ENCODE measurements at regions not wholly inside any gene's neighbourhood (a gene's known extent, or its start where the extent isn't known, plus 50 kb on each side); places are given as distances from the start of the nearest gene placed in this dataset.

GRCh38 chr2:81078631-81079030, 774.1 kb upstream of the LRRTM1 start:
- H3K27ac ChIP-seq (ENCODE audit: low read depth, low read length), result peak overlapping the region; percentile 37; the same call in 1 of the 2 replicates
- 71% methylated on average over 2 of the region's 2 CpGs for WGBS
- peaks cover 43% of the 10 kb centered on the region for H3K4me1 ChIP-seq (ENCODE audit: insufficient read depth, low read length)
- no peak overlapping the region for H3K9ac ChIP-seq (ENCODE audit: low read depth, low read length)
- no peaks in the 10 kb centered on the region for H3K27me3 ChIP-seq (ENCODE audit: insufficient read depth, low read length)
- H3K4me3 ChIP-seq (ENCODE audit: low read length), result no peak overlapping the region
- H3K36me3 ChIP-seq (ENCODE audit: insufficient read depth, low read length), result no peaks in the 10 kb centered on the region
- no peaks in the 10 kb centered on the region for H3K9me3 ChIP-seq (ENCODE audit: insufficient read depth, low read depth, low read length)

GRCh38 chr2:81078102-81078501, 773.5 kb upstream of the LRRTM1 start:
- H3K36me3 ChIP-seq (ENCODE audit: insufficient read depth, low read length), result no peaks in the 10 kb centered on the region
- peaks cover 43% of the 10 kb centered on the region for H3K4me1 ChIP-seq (ENCODE audit: insufficient read depth, low read length)
- no peaks in the 10 kb centered on the region for H3K27me3 ChIP-seq (ENCODE audit: insufficient read depth, low read length)
- H3K4me3 ChIP-seq (ENCODE audit: low read length), result no peak overlapping the region
- 85% methylated on average over 3 of the region's 4 CpGs for WGBS
- no peaks in the 10 kb centered on the region for H3K9me3 ChIP-seq (ENCODE audit: insufficient read depth, low read depth, low read length)
- H3K9ac ChIP-seq (ENCODE audit: low read depth, low read length), result peak overlapping the region; percentile 21; the same call in 1 of the 2 replicates
- H3K27ac ChIP-seq (ENCODE audit: low read depth, low read length), result peak overlapping the region; percentile 37

- peak overlapping the region; percentile 21; the same call in 1 of the 2 replicates for H3K9ac ChIP-seq (ENCODE audit: low read depth, low read length)
- peak overlapping the region; percentile 21 for H3K4me3 ChIP-seq (ENCODE audit: low read length)
- H3K9me3 ChIP-seq (ENCODE audit: insufficient read depth, low read depth, low read length), result no peaks in the 10 kb centered on the region
- H3K27ac ChIP-seq (ENCODE audit: low read depth, low read length), result peak overlapping the region; percentile 37
- H3K36me3 ChIP-seq (ENCODE audit: insufficient read depth, low read length), result no peaks in the 10 kb centered on the region
- no peaks in the 10 kb centered on the region for H3K27me3 ChIP-seq (ENCODE audit: insufficient read depth, low read length)
- 55% methylated on average over 5 of the region's 5 CpGs for WGBS
- H3K4me1 ChIP-seq (ENCODE audit: insufficient read depth, low read length), result peaks cover 43% of the 10 kb centered on the region
Observed at GRCh38 chr2:81077396-81077795, 772.8 kb upstream of the LRRTM1 start.

- H3K27me3 ChIP-seq (ENCODE audit: insufficient read depth, low read length), result no peaks in the 10 kb centered on the region
- H3K4me1 ChIP-seq (ENCODE audit: insufficient read depth, low read length), result peaks cover 37% of the 10 kb centered on the region
- H3K4me3 ChIP-seq (ENCODE audit: low read length), result no peak overlapping the region
- no peaks in the 10 kb centered on the region for H3K9me3 ChIP-seq (ENCODE audit: insufficient read depth, low read depth, low read length)
- WGBS, result no CpG with 5 or more reads among the region's 1 CpG
- no peak overlapping the region for H3K27ac ChIP-seq (ENCODE audit: low read depth, low read length)
- no peaks in the 10 kb centered on the region for H3K36me3 ChIP-seq (ENCODE audit: insufficient read depth, low read length)
- H3K9ac ChIP-seq (ENCODE audit: low read depth, low read length), result no peak overlapping the region
Observed at GRCh38 chr2:81073412-81073811, 768.9 kb upstream of the LRRTM1 start.

GRCh38 chr2:81068144-81068543, 763.6 kb upstream of the LRRTM1 start:
- Histone ChIP-seq H3K36me3 (ENCODE audit: insufficient read depth, low read length) (no peaks in the 10 kb centered on the region), H3K4me1 (ENCODE audit: insufficient read depth, low read length) (peaks cover 8% of the 10 kb centered on the region; the same call in 1 of the 2 replicates), H3K9me3 (ENCODE audit: insufficient read depth, low read depth, low read length) (no peaks in the 10 kb centered on the region)

GRCh38 chr2:81061016-81061415, 756.5 kb upstream of the LRRTM1 start:
- Histone ChIP-seq H3K4me1 (ENCODE audit: insufficient read depth, low read length) (peaks cover 8% of the 10 kb centered on the region; the same call in 1 of the 2 replicates), H3K27ac (ENCODE audit: low read depth, low read length) (no peak overlapping the region), H3K36me3 (ENCODE audit: insufficient read depth, low read length) (no peaks in the 10 kb centered on the region), H3K27me3 (ENCODE audit: insufficient read depth, low read length) (no peaks in the 10 kb centered on the region), H3K4me3 (ENCODE audit: low read length) (no peak overlapping the region), H3K9me3 (ENCODE audit: insufficient read depth, low read depth, low read length) (no peaks in the 10 kb centered on the region), H3K9ac (ENCODE audit: low read depth, low read length) (no peak overlapping the region)
- 82% methylated on average over 2 of the region's 2 CpGs for WGBS

More at GRCh38 chr2:81068144-81068543, 763.6 kb upstream of the LRRTM1 start:
- Histone ChIP-seq H3K27ac (ENCODE audit: low read depth, low read length) (no peak overlapping the region), H3K27me3 (ENCODE audit: insufficient read depth, low read length) (no peaks in the 10 kb centered on the region), H3K9ac (ENCODE audit: low read depth, low read length) (no peak overlapping the region), H3K4me3 (ENCODE audit: low read length) (no peak overlapping the region)
- WGBS, result 94% methylated on average over 1 of the region's 1 CpG

- H3K27ac ChIP-seq (ENCODE audit: low read depth, low read length), result peak overlapping the region; percentile 28
- no peak overlapping the region for H3K9ac ChIP-seq (ENCODE audit: low read depth, low read length)
- no peaks in the 10 kb centered on the region for H3K36me3 ChIP-seq (ENCODE audit: insufficient read depth, low read length)
- 75% methylated on average over 3 of the region's 4 CpGs for WGBS
- no peaks in the 10 kb centered on the region for H3K27me3 ChIP-seq (ENCODE audit: insufficient read depth, low read length)
- H3K9me3 ChIP-seq (ENCODE audit: insufficient read depth, low read depth, low read length), result no peaks in the 10 kb centered on the region
- peaks cover 36% of the 10 kb centered on the region for H3K4me1 ChIP-seq (ENCODE audit: insufficient read depth, low read length)
- H3K4me3 ChIP-seq (ENCODE audit: low read length), result no peak overlapping the region
Observed at GRCh38 chr2:81050580-81051095, 746.1 kb upstream of the LRRTM1 start.

- Histone ChIP-seq H3K36me3 (ENCODE audit: insufficient read depth, low read length) (no peaks in the 10 kb centered on the region), H3K27ac (ENCODE audit: low read depth, low read length) (no peak overlapping the region), H3K9me3 (ENCODE audit: insufficient read depth, low read depth, low read length) (no peaks in the 10 kb centered on the region), H3K4me3 (ENCODE audit: low read length) (no peak overlapping the region), H3K4me1 (ENCODE audit: insufficient read depth, low read length) (0 out of 2 replicates have a peak, but pooled peaks cover 9% of the 10 kb centered on the region), H3K27me3 (ENCODE audit: insufficient read depth, low read length) (no peaks in the 10 kb centered on the region), H3K9ac (ENCODE audit: low read depth, low read length) (no peak overlapping the region)
- WGBS, result 54% methylated on average over 1 of the region's 1 CpG
Observed at GRCh38 chr2:81043681-81044080, 739.1 kb upstream of the LRRTM1 start.

GRCh38 chr2:81007104-81007503, 702.6 kb upstream of the LRRTM1 start:
- H3K9ac ChIP-seq (ENCODE audit: low read depth, low read length), result no peak overlapping the region
- H3K36me3 ChIP-seq (ENCODE audit: insufficient read depth, low read length), result no peaks in the 10 kb centered on the region
- 83% methylated on average over 1 of the region's 2 CpGs for WGBS
- no peaks in the 10 kb centered on the region for H3K27me3 ChIP-seq (ENCODE audit: insufficient read depth, low read length)
- H3K4me3 ChIP-seq (ENCODE audit: low read length), result no peak overlapping the region
- H3K4me1 ChIP-seq (ENCODE audit: insufficient read depth, low read length), result no peaks in the 10 kb centered on the region
- no peak overlapping the region for H3K27ac ChIP-seq (ENCODE audit: low read depth, low read length)
- peaks cover 8% of the 10 kb centered on the region; the same call in 1 of the 2 replicates for H3K9me3 ChIP-seq (ENCODE audit: insufficient read depth, low read depth, low read length)

GRCh38 chr2:81002906-81003305, 698.4 kb upstream of the LRRTM1 start:
- WGBS, result 95% methylated on average over 2 of the region's 2 CpGs
- H3K9me3 ChIP-seq (ENCODE audit: insufficient read depth, low read depth, low read length), result peaks cover 8% of the 10 kb centered on the region; the same call in 1 of the 2 replicates
- H3K27ac ChIP-seq (ENCODE audit: low read depth, low read length), result no peak overlapping the region
- H3K9ac ChIP-seq (ENCODE audit: low read depth, low read length), result no peak overlapping the region
- no peaks in the 10 kb centered on the region for H3K36me3 ChIP-seq (ENCODE audit: insufficient read depth, low read length)
- no peak overlapping the region for H3K4me3 ChIP-seq (ENCODE audit: low read length)
- H3K27me3 ChIP-seq (ENCODE audit: insufficient read depth, low read length), result no peaks in the 10 kb centered on the region
- no peaks in the 10 kb centered on the region for H3K4me1 ChIP-seq (ENCODE audit: insufficient read depth, low read length)

GRCh38 chr2:80987466-80987865, 682.9 kb upstream of the LRRTM1 start:
- WGBS, result 94% methylated on average over 2 of the region's 2 CpGs
- Histone ChIP-seq H3K4me3 (ENCODE audit: low read length) (no peak overlapping the region), H3K36me3 (ENCODE audit: insufficient read depth, low read length) (no peaks in the 10 kb centered on the region), H3K27me3 (ENCODE audit: insufficient read depth, low read length) (no peaks in the 10 kb centered on the region), H3K9ac (ENCODE audit: low read depth, low read length) (no peak overlapping the region), H3K27ac (ENCODE audit: low read depth, low read length) (no peak overlapping the region), H3K9me3 (ENCODE audit: insufficient read depth, low read depth, low read length) (peaks cover 9% of the 10 kb centered on the region), H3K4me1 (ENCODE audit: insufficient read depth, low read length) (no peaks in the 10 kb centered on the region)

GRCh38 chr2:80969900-80970299, 665.3 kb upstream of the LRRTM1 start:
- no peak overlapping the region for H3K9ac ChIP-seq (ENCODE audit: low read depth, low read length)
- H3K27me3 ChIP-seq (ENCODE audit: insufficient read depth, low read length), result no peaks in the 10 kb centered on the region
- no peaks in the 10 kb centered on the region for H3K36me3 ChIP-seq (ENCODE audit: insufficient read depth, low read length)
- H3K9me3 ChIP-seq (ENCODE audit: insufficient read depth, low read depth, low read length), result peaks cover 9% of the 10 kb centered on the region; the same call in 1 of the 2 replicates
- no peaks in the 10 kb centered on the region for H3K4me1 ChIP-seq (ENCODE audit: insufficient read depth, low read length)
- no peak overlapping the region for H3K4me3 ChIP-seq (ENCODE audit: low read length)
- H3K27ac ChIP-seq (ENCODE audit: low read depth, low read length), result no peak overlapping the region

All from HUES64 (cell line).